ENCODE measurements at regions not wholly inside any gene's neighbourhood (a gene's known extent, or its start where the extent isn't known, plus 50 kb on each side); places are given as distances from the start of the nearest gene placed in this dataset.

- no peaks in the 10 kb centered on the region for H3K27me3 Mint-ChIP-seq
- H3K27ac Mint-ChIP-seq: peak overlapping the region; percentile 3
- no peak for TF ChIP-seq CTCF (IDR thresholded peaks at IDR 0.05; ENCODE audit: unreplicated experiment)
- no peaks in the 10 kb centered on the region for H3K36me3 Mint-ChIP-seq (ENCODE audit: insufficient read depth)
- no peak for DNase-seq (ENCODE audit: low spot score, unreplicated experiment)
- H3K4me1 Mint-ChIP-seq (ENCODE audit: low read depth): no peaks in the 10 kb centered on the region
- no peaks in the 10 kb centered on the region for H3K9me3 Mint-ChIP-seq (ENCODE audit: low read depth)
- no peak overlapping the region for H3K4me3 Mint-ChIP-seq (ENCODE audit: low read depth)
Observed at GRCh38 chr2:13558368-13558767, 841.6 kb downstream of the TRIB2 start.

DNA sequence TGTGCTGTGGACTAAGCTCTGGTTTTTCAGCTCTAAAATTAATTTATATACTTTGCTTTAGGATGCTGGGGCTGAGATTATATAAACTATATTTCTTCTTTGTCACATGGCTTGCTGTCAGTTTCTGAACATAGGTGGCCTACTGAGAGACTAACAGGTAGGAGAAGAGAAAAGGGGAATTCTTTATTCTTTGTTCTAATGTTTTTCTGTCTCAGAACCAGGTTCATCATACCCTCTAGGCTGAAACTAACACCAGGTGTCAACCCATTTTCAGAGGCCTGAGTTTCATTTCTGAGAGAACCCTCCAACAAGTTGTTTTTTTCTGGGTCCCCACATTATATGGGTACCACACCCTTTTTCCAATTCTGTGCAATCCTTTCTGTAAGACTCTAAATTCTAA lies 843.6 kb downstream of the TRIB2 start:
- Mint-ChIP-seq H3K36me3 (ENCODE audit: insufficient read depth) (no peaks in the 10 kb centered on the region), H3K27me3 (no peaks in the 10 kb centered on the region), H3K9me3 (ENCODE audit: low read depth) (no peaks in the 10 kb centered on the region), H3K27ac (no peak overlapping the region), H3K4me1 (ENCODE audit: low read depth) (no peaks in the 10 kb centered on the region), H3K4me3 (ENCODE audit: low read depth) (no peak overlapping the region)
- no peak for DNase-seq (ENCODE audit: low spot score, unreplicated experiment)
- TF ChIP-seq CTCF (IDR thresholded peaks at IDR 0.05; ENCODE audit: unreplicated experiment): no peak

DNA sequence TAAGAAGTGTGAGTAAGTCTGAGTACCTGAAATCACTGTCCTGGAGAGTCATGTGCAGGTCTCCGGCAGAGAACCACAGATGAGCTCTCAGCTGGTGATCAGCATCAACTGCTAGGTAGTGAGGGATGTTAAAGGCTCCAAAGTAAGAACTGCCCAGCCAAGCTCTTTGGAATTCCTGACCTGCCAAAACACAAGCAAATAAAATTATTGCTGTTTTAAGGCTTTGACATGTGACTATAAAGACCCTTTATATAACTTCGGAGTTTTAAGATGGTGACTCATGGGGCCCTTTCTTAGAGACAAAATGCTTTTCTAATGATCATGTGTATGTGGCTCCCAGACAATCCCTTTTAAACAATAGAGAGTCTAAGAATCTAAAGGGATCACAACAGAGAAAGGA lies 855.7 kb downstream of the TRIB2 start:
- H3K36me3 Mint-ChIP-seq (ENCODE audit: insufficient read depth): no peaks in the 10 kb centered on the region
- no peak for DNase-seq (ENCODE audit: low spot score, unreplicated experiment)
- H3K27me3 Mint-ChIP-seq: no peaks in the 10 kb centered on the region
- H3K9me3 Mint-ChIP-seq (ENCODE audit: low read depth): no peaks in the 10 kb centered on the region
- TF ChIP-seq CTCF (IDR thresholded peaks at IDR 0.05; ENCODE audit: unreplicated experiment): no peak
- no peaks in the 10 kb centered on the region for H3K4me1 Mint-ChIP-seq (ENCODE audit: low read depth)
- H3K27ac Mint-ChIP-seq: no peak overlapping the region
- H3K4me3 Mint-ChIP-seq (ENCODE audit: low read depth): no peak overlapping the region

DNA sequence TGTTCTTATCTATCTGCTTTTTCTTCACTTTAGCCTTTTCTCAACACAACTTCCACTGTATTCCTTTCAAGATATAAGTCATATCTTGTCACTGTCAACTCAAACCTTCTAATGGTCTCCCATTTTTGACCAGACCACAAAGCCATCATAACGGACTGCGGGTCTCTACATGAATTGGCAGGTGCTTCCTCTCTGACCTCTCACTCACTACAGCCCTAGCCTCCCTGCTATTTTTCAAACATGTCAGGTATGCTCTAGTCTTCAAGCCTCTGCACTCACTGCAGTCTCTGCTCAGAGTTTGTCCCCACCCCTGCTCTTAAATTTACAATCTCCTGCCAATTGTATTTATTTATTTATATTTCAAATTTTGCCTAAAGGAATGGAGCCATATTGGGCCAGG lies 858.1 kb downstream of the TRIB2 start:
- no peak for TF ChIP-seq CTCF (IDR thresholded peaks at IDR 0.05; ENCODE audit: unreplicated experiment)
- no peak overlapping the region for H3K27ac Mint-ChIP-seq
- no peaks in the 10 kb centered on the region for H3K4me1 Mint-ChIP-seq (ENCODE audit: low read depth)
- H3K4me3 Mint-ChIP-seq (ENCODE audit: low read depth): no peak overlapping the region
- no peak for DNase-seq (ENCODE audit: low spot score, unreplicated experiment)
- H3K27me3 Mint-ChIP-seq: no peaks in the 10 kb centered on the region
- H3K36me3 Mint-ChIP-seq (ENCODE audit: insufficient read depth): no peaks in the 10 kb centered on the region
- no peaks in the 10 kb centered on the region for H3K9me3 Mint-ChIP-seq (ENCODE audit: low read depth)

DNA sequence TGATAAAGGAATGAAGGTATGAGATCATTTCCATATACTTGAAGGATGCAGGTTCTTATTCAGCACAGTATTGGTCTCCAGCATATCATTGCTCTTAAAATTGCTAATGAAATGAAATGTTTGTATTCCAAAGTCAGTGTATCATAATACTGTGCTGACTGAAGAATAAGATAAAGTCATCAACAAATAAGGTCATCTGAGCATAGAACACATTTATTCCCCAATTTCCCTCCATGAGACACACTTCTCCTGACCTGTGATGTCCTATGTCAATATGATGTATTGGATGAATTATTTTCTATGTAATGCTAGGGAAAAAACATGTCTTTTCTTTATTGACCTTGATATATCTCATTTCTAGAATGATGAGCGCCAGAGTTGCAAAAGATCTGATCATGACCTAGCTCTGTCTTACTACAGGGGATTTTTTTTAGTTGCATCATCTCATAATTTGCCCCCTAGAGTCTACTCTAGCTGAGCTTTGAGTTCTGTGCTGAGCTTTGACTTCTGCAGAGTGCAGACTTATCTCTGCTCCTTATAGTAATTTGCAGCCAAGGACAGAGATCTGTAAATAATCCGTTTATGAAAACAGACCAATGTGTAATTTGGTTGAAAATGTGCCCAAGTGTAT lies 859.8 kb downstream of the TRIB2 start:
- H3K9me3 Mint-ChIP-seq (ENCODE audit: low read depth): no peaks in the 10 kb centered on the region
- H3K4me1 Mint-ChIP-seq (ENCODE audit: low read depth): no peaks in the 10 kb centered on the region

More for the DNA sequence above, 859.8 kb downstream of the TRIB2 start:
- H3K27ac Mint-ChIP-seq: no peak overlapping the region
- H3K27me3 Mint-ChIP-seq: no peaks in the 10 kb centered on the region
- H3K36me3 Mint-ChIP-seq (ENCODE audit: insufficient read depth): no peaks in the 10 kb centered on the region
- no peak overlapping the region for H3K4me3 Mint-ChIP-seq (ENCODE audit: low read depth)
- no peak for DNase-seq (ENCODE audit: low spot score, unreplicated experiment)
- no peak for TF ChIP-seq CTCF (IDR thresholded peaks at IDR 0.05; ENCODE audit: unreplicated experiment)
